ENCODE measurements at regions not wholly inside any gene's neighbourhood (a gene's known extent, or its start where the extent isn't known, plus 50 kb on each side); places are given as distances from the start of the nearest gene placed in this dataset.

- Histone ChIP-seq H3K9me3 (ENCODE audit: control insufficient read depth, low read depth, low read length) (no peaks in the 10 kb centered on the region), H2BK20ac (ENCODE audit: low read depth, low read length, poor library complexity, severe bottlenecking) (no peak overlapping the region), H3K23ac (ENCODE audit: insufficient read length, low read depth, low read length) (no peak overlapping the region), H3K4me2 (ENCODE audit: insufficient read depth, insufficient read length, low read length) (no peak overlapping the region), H4K8ac (replicated peaks; ENCODE audit: insufficient read length, low read depth, low read length) (no peak overlapping the region), H3K79me1 (ENCODE audit: insufficient read depth, low read depth, low read length, poor library complexity, severe bottlenecking) (no peaks in the 10 kb centered on the region), H2BK120ac (ENCODE audit: low read depth, low read length, poor library complexity, severe bottlenecking) (no peak overlapping the region), H2BK12ac (ENCODE audit: insufficient read length, low read depth, low read length) (no peak overlapping the region), H3K23me2 (ENCODE audit: insufficient read length, low read depth, low read length, poor library complexity, severe bottlenecking) (no peaks in the 10 kb centered on the region), H2AFZ (ENCODE audit: low read length) (no peak overlapping the region), H3K4me1 (ENCODE audit: insufficient read depth, low read length) (no peaks in the 10 kb centered on the region), H4K91ac (ENCODE audit: insufficient read length, low read depth, low read length) (no peak overlapping the region), H2BK5ac (ENCODE audit: insufficient read length, low read length) (no peak overlapping the region), H3K27ac (ENCODE audit: insufficient read length, low read depth, low read length) (no peak overlapping the region), H3K56ac (ENCODE audit: insufficient read length, low read depth, low read length) (no peak overlapping the region), H3K14ac (ENCODE audit: insufficient read depth, low read length) (no peak overlapping the region), H3K18ac (ENCODE audit: insufficient read length, low read depth, low read length) (no peak overlapping the region), H3T11ph (ENCODE audit: low read length) (no peak overlapping the region), H3K9ac (ENCODE audit: extremely low read depth, insufficient read length, low read length) (no peak overlapping the region), H2AK5ac (ENCODE audit: insufficient read length, low read length) (no peak overlapping the region), H4K20me1 (ENCODE audit: control insufficient read depth, insufficient read depth, insufficient read length) (no peaks in the 10 kb centered on the region), H3K79me2 (ENCODE audit: insufficient read depth, low read length) (no peaks in the 10 kb centered on the region), H2BK15ac (ENCODE audit: low read depth, low read length) (no peak overlapping the region), H3K4ac (ENCODE audit: low read depth, low read length) (no peak overlapping the region), H4K5ac (ENCODE audit: insufficient read length, low read depth, low read length) (no peak overlapping the region), H3K27me3 (ENCODE audit: insufficient read depth, low read length) (no peaks in the 10 kb centered on the region)
- WGBS (ENCODE audit: extremely low coverage, insufficient read length, low lambda C conversion rate): no CpG with 5 or more reads among the region's 1 CpG
- no peaks in the 10 kb centered on the region for H3K27me3 Mint-ChIP-seq (ENCODE audit: low read depth)
- no peaks in the 10 kb centered on the region for H3K36me3 Mint-ChIP-seq (ENCODE audit: insufficient read depth in 1 of 3, low read depth in 3 of 3)
- no peak overlapping the region for H3K27ac Mint-ChIP-seq
- H3K4me3 Mint-ChIP-seq: no peak overlapping the region
- no peak for DNase-seq
- H3K9me3 Mint-ChIP-seq: no peaks in the 10 kb centered on the region
- TF ChIP-seq CTCF (conservative IDR thresholded peaks at IDR 0.05): no peak
- peaks cover 0 to 4% of the 10 kb centered on the region in 2 experiments; a peak in 2 of 4 replicates for H3K4me1 Mint-ChIP-seq
These were observed 166.8 kb downstream of the IBTK start for GRCh38 chr6:82080767-82081166.

Measured in H9 (cell line).